Retina (tissue), 1 donor: ENCODE measurements at regions not wholly inside any gene's neighbourhood (a gene's known extent, or its start where the extent isn't known, plus 50 kb on each side); places are given as distances from the start of the nearest gene placed in this dataset.
"Not testable (repeated sequence)": the region's sequence is repeated elsewhere in the genome, so short reads cannot be mapped to it uniquely, and the experiment has no call there.

Source experiments
- DNase-seq: peaks from one replicate; pipeline ENCODE4 v3.0.0-alpha.2; 2016

DNA sequence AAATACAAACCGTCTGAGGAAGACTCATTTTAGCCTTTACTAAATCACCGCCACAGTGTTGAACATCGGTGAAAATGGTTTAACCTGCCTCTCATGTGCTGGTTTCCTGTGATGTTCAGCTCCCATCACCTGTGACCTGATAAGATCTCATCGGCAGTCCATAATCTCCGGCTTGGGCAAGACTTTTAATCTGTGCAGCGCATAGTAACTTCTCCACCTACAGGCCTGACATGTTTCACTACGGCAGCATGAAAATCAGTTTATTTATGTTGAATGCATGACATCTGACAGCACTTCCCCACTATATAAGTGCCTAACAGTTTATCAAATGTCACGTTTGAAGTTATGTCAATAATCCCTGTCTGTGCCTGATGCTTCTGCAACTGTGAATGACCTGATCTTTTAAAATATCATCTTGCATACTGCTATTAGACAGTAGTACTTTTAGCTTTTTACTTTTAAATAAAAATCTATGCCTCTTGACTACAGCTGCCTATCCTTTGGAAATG, 1919.8 kb upstream of the AGA start:
- DNase-seq = no peak

DNA sequence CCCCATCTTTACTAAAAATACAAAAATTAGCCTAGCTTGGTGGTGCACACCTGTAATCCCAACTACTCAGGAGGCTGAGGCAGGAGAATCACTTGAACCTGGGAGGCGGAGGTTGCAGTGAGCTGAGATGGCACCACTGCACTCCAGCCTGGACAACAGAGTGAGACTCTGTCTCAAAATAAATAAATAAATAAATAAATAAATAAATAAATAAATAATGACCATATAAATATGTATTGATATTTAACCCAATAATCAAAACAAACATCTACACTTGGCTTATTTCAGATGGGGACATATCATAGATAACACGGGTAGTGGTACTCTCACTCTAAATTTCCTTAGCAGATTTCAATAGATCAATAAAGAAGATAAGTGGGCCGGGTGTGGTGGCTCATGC, 1923.7 kb upstream of the AGA start:
- DNase-seq = not testable (repeated sequence)

DNA sequence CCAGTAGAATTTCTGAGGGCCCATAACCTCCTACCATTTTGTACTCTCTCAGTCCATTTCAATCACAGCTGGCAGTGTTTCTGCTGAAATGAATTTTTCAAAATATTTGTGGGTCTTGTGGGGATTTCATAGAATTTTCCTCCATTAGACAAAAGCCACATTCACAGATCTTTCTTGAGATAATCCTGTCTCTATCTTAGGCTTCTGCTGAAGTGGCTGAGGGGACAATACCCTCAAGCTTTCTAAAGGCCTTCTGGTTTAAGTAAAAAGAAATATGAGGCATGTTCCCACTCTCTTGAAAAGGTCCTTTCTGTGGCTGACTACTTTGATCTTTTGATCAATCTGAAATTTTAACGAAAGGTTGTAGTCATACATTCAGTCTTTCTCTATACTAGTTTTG, 1930.0 kb upstream of the AGA start:
- no peak for DNase-seq

DNA sequence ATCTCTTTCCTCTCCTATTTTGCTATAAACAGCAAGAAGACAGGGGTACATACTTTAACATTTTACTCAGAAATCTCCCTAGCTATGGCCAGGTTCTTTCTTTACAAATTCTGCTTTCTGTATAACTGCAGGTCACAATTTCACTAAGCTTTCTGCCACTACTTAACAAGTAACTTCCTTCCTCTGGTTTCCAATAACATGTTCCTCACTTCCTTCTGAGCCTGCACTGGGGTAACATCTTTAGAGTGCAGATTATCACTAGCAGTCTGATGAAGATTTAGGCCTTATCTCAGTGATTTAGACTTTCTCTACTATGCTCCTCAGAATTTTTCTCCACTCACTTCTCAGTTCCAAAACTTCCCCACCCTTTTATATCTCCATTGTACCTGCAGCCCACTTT, 1930.5 kb upstream of the AGA start:
- no peak for DNase-seq

DNA sequence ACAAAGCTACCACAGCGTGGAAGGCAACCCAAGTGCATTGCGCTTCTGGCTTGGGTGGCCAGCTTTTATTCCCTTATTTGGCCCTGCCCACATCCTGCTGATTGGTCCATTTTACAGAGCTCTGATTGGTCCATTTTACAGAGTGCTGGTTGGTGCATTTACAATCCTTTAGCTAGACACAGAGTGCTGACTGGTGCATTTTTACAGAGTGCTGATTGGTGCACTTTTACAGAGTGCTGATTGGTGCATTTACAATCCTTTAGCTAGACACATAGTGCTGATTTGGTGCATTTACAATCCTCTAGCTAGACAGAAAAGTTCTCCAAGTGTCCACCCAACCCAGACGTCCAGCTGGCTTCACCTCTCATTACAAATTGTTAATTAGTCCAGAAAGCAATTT, 1936.6 kb upstream of the AGA start:
- not testable (repeated sequence) for DNase-seq

DNA sequence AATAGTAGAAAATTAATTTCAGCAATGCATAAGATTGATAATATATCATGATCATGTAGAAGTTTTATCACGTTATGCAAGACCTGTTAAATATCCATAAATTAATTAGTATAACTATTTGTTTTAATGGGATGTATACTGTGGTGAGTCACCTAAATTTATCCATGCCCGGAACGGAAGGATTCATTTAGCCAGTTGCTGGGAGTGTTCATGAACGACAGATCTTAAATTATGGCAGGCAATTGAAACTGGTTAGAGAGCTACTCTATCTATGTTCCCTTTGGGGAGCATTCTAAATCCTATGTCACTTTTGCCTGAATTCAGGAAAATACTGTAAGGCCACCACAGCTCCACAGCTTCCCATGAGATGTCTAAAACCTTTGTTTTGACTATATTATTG, 1950.5 kb upstream of the AGA start:
- DNase-seq = no peak

DNA sequence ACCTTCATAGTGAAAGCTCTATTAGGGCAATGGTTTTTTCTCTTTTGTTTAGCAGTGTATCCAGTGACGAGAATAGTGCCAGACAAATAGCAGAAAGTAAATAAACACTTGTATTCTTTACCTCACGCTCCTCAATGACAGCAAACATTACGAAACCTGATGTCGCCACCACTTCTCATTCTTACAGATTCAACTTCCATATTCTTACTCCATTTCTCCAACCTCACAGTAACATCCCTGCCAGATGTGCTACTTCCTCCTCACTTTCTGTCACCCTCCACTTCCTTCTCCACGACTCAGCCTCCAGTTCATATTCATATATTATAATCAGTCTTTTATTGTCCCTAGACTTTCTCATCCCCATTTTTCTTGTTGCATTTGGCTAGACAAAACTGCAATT, 1956.2 kb upstream of the AGA start:
- DNase-seq = no peak

DNA sequence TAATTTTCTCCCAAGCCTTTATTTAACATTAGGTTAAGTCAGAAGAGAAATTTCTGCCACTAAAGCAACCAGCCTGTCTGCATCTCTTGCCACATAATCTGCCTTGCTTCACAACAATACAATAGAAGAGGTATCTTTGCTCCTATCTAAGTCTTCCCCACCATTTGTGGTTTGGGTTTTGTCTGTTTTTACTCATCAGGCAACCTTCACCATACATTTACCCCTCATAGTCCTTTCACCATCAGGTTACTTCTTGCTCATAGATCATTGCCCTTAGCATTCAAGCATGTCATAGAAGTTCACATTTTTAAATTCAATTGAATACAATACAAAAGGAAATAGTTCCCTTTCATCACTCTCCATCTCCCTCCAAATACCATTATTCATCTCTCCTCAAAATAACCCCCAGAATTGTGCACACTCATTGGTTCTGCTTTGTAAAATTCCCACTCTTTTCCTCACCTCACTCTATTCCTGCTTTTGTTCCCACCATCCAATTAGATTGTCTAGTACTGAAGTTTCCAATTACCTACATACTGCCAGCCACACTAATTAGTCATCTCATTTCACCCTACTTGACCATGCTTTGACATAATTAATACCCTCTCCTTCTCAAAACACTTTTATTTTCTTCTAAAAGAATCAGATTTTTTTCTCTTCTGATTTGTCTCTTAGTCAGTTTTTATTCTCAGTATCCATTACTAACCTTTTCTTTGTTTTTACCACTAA, 1957.0 kb upstream of the AGA start:
- no peak for DNase-seq

DNA sequence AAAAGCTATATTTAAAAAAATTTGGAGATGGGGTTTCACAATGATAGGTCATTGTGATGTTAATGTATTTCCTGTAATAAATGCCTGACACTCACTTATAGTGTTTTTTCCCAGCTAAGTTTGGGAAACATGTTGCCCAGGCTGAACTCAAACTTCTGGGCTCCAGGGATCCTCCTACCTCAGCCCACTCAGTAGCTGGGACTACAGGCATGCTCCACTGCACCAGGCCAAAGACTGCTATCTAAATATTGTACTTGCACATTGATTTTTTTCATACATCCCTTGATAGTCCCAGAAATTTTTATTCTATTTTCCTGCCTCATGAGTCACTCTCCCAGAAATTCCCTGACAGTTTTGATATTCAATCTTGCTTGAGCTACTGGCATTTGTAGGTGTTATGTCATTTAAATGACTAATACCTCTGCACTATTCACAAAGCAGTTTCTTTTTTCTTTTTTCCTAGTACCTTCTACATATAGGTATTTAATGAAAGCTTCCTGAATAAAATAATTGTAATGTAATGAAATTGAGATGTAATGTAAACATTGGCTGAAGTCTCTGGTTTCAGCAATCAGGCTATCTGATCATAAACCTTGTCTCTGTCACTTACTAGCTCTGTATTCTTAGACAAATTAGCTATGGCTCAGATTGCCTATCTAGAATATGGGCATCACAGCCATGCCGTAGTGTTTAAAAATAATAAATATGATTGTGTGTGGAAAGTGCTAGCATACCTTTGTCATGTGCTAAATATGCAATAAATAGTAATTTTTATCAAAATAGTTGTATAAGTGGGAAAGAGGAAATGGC, 1973.0 kb upstream of the AGA start:
- no peak for DNase-seq

DNA sequence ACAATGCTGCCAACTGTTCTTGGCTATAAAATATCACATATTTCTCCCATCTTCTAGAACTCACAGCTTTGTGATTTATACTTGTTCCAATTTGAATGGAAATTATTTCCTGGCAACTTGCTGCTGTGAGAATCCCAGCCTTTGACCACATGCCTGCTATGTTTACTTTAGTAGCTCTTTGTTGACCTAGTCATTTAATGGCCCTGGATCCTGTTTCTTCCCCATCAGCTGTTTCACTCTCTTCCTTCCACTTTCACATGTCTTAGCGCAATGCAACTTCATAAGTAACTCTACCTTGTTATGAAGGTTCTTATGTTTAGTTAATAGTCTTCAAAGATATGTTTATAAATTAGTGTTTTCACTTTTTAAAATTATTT, 1973.6 kb upstream of the AGA start:
- no peak for DNase-seq

DNA sequence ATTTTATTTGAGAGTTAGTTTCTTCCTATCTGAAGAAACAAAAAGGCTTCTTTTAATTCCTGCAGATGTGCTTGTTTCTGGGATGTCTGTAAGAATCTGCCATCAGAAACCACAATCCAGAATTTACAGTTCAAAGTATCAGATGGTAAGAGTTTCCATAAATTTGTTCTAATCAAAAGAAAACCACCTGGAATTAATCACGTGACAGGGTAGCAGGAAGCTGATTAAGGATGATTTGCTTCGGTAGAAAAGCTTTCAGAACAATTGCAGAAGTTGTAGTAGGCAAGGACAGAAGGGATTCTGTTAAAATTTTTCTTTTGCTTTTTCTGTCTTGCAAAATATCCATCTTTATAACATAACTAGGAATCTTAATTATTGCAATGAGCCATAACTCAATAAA, 1975.1 kb upstream of the AGA start:
- DNase-seq = no peak

DNA sequence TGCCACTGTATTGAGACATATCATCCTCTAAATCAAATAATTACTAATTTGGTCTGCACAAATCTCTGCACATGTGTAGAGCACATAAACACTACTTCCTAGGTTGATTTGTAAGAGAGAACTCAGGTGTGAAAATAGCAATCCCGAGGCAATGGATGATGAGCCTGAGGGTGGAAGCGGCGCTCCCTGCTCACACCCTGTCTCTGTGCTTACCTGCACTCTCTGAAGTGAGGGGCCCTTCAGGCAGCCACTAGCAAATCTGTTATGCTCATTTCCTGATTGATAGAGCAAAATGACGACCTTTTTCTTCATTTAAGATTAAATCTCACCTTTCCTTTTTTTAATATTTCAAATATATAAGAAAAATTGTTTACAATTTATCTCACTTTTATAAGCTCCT, 1995.7 kb upstream of the AGA start:
- DNase-seq = no peak

DNA sequence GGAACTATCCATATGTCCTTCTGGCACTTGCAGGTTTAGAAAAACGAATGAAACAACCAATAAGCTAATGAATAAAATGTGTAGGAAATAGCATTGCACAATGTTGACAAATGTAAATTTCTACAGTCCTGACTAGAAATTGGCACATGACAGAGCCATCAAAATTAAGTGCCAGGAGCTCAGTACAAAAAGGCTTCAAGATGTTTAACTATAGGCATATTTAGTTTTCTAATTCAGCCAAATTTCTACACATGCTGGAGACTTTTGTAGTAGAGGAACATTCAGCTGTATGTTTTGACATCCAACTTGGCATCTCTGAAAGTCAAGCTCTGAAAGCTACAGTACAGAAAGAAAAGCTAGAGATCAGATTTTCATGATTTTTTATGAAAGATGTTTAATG, 1999.4 kb upstream of the AGA start:
- no peak for DNase-seq

DNA sequence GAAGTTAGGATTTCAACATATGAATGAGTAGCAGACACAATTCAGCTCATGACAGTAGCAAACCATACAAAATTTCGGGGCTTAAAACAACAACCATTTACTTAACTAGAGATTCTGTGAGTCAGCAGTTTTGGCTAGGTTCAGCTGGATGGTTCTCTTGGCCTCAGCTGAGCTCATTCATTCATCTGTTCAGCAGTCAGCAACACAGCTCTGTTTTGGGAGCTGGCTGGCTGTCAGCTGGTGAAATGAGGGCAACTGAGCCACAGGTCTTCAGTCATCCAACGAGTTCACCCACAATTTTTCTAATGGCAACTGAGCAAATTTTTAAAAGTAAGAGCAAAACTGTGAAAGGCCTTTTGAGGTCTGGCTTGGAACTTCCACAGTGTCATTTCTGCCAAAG, 2005.1 kb upstream of the AGA start:
- DNase-seq = no peak

DNA sequence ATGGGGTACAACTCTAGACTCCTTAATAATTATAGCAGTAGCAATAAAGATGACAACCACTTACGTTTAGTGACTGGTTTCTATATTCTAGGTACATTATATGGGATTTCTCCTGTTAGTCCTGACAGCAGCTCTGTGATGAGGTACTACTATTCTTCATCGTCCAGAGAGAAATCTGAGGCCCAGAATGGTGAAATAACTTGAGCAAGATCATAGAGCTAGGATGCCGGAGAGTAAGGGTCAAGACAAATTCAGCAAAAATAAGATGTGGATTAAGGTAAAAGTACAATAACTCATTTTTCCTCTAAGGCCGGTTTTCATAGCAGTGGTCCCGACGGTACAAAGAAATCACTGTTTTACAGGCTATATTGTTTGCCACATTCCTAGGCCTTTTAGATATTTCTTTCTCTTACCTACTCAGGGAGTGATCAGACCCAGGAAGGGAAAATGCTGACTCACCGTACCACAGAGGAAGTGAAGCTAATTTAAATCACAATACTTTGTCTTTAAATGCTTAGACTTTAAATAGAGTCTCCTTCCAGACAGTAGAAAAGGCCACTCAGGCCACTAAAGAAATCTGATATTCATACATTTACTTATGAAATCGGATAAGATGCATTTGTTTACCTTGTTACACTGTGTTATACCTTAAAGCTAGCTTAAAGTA, 2023.0 kb upstream of the AGA start:
- no peak for DNase-seq

DNA sequence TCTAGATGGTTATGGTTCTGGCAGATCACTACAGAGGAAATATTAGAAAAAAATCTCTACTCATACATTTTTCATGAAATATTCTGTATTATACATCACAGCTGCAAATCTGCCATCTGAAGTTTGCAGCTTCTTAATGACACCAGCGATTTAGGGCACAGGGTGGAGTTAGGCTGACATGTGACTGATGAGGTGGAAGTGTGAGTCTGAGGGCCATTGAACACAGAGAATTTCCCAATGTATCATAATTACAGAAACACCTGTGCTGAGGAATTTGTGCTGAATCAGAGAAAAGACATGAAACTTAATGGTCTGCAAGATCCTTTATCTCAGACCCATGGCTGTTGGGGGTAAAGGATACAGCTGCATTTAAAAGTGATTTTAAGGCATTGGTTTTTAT, 2025.6 kb upstream of the AGA start:
- DNase-seq = peak; percentile 18

DNA sequence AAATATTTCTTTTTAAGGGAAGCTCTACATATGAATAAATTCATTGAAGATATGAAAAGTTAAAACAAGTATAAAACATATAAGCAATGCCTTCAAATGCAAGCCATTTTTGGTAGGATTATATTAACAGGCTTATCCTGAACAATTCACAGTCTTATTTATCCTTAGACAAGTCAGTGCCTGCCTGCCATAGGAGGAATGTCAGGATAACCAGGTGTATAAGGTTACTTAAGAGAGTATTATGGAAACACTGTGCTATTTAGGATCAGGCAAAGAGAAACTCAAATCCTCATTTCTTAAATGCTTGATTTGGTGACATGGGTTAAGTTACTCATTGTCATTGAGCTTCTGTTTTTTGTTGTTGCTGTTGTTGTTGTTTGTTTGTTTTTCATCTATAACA, 2029.9 kb upstream of the AGA start:
- no peak for DNase-seq

DNA sequence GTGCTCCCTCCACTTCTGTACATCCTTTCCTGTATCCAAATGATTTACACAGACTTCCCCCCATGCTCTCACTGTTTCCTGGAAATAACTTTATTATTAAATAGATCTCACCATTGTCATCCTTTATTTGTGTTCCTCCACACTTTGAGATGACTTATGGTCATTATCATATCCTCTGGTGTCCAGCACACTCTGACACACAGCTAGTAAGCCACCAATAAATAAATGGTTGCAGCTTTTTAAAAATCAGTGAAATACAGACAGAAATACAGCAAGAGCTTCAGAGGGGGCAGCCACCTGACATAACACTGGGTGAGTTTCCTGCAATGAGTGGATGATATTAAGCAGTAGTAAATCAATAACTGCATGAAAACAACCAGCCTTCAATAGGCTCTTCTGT, 2036.4 kb upstream of the AGA start:
- DNase-seq = no peak

DNA sequence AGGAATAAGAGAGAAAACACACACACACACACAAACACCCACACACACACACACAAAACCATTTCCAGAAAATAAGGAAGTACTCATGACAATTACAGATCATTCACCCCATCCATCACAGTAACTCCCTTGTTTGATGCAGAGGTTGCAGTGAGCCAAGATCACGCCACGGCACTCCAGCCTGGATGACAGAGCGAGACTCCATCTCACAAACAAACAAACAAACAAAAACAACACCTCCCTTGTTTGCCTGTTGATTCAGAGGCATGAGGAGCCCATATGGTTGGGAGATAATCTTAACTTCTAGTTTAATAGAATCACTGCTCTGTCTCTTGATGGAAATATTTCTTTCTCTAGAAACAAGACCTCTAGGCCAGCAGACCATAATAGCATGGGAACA, 2043.5 kb upstream of the AGA start:
- DNase-seq = no peak

DNA sequence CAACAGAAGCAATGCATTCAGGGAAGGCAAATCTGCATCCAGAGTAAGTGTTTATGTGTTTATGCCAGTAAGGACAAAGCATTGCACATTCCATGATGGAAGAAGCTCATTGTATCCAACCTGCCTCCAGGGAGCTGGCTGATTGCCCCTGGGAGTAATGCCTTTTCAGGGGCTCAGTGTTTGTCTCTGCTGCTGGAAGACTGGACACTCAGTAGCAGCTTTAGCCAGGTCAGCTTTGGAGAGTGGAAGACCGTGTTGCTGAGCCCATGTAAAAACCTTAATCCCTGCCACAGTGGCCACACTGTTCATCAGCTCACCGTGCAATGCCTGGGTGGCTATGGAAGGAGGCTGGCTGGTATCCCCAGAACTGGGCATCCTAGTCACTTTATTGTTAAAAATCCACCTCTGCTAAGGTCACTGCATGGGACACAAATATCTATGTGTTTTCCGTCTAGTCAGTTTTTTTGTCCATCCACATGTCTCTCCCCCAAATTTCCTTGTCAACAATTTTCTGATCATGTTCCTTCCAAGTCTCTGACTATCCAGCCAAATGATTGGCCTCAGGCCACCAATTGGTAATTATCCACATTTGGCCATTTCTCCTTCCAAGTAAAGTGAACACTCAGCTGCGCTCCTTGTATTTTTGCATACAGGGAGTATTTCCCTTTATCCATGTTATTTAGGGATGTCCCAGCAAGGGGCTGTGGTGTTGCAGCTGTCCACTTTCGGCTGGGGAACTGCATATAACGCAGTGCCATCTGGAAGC, 2044.5 kb upstream of the AGA start:
- DNase-seq = no peak

DNA sequence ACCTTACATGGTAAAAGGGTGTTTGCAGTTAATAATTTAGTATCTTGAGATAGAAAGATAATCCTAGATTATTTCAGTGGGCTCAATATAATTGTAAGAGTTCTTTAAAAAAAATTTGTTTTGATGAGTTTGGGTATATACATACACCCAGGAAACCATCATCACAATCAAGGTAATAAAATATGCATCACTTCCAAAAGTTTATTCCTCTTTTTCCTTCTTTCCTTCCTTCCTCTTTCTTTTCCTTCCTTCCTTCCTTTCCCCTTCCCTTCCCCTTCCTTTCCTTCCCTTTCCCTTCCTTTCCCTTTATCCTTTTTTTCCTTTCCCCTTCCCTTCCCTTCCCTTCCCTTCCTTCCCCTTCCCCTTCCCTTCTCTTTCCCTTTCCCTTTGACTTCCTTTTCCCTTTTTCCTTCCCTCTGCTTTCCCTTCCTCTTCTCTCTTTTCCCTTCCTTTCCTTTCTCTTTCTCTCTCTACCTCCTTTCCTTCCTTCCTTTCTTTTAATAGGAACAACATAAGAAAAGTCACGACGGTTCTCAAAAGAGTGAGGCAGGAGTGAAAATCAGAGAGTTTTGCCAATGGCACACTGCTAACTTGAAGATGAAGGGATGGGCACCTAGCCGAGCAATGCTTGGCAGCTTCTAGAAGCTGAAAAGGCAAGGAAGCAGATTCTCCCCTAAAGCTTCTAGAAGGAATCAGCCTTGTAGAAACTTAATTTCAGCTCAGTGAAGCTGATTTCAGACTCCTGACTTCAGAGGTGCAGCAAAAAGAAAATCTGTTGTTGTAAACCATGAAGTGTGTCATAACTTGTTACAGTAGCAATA, 2050.2 kb upstream of the AGA start:
- no peak for DNase-seq

DNA sequence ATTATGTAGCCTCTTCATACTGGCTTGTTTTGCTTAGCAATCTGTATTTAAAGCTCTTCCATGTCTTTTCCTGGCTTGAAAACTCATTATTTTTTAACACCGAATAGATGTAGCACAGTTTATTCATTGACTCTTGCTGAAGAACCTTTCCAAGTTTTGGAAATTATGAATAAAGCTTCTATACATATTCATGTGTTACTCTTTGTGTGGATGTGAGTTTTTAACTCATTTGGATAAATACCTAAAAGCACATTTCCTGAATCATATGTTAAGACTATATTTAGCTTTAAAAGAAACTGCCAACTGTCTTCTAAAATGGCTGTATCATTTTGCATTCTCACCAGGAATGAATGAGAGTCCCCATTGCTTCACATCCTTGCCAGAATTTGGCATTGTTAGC, 2061.7 kb upstream of the AGA start:
- DNase-seq = no peak
